ENCODE measurements at regions not wholly inside any gene's neighbourhood (a gene's known extent, or its start where the extent isn't known, plus 50 kb on each side); places are given as distances from the start of the nearest gene placed in this dataset.

DNA sequence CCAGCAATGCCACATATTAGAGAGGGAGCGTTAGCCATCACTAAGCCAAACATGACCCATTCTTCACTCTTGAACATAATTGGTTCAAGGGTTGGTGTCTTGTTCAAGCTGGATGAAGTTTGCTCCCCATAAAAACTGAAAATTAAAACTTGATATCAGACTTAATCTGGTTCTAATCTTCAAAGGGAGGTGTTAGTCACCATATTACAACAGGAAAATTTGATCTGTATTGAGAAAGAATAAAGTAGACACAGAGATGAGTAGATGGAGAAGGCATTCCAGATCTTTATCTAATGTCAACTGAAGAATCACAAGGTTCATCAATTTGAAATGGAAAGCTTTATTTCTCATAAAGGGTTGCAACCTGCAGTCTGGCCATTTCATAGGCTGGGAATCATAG, 972.8 kb downstream of the HACE1 start (continued):
- TF ChIP-seq SUZ12 (IDR thresholded peaks at IDR 0.05; ENCODE audit: low read length) (no peak), CTCF (IDR thresholded peaks at IDR 0.05; ENCODE audit: control extremely low read depth in 1 of 3, insufficient read depth in 1 of 3, low read depth in 1 of 3, low read length in 3 of 3) (no peak), TAF7 (optimal IDR thresholded peaks at IDR 0.05; ENCODE audit: borderline replicate concordance, low read depth, low read length) (no peak), CTBP2 (IDR thresholded peaks at IDR 0.05; ENCODE audit: borderline replicate concordance, insufficient read depth, insufficient read length, low read length) (no peak), RFX5 (IDR thresholded peaks at IDR 0.05; ENCODE audit: borderline replicate concordance, low read depth, low read length) (no peak), SRF (IDR thresholded peaks at IDR 0.05; ENCODE audit: low read depth, low read length) (no peak), SP4 (IDR thresholded peaks at IDR 0.05; ENCODE audit: low read length) (no peak)

All from H1 (cell line).